ENCODE measurements at regions not wholly inside any gene's neighbourhood (a gene's known extent, or its start where the extent isn't known, plus 50 kb on each side); places are given as distances from the start of the nearest gene placed in this dataset.

GRCh38 chr7:156079156-156079555 lies 266.9 kb upstream of the SHH start:
- TF ChIP-seq CTCF (conservative IDR thresholded peaks at IDR 0.05; ENCODE audit: low read depth in 2 of 2) (no peak), POLR2AphosphoS5 (IDR thresholded peaks at IDR 0.05; ENCODE audit: low read depth) (no peak), EZH2 (IDR thresholded peaks at IDR 0.05; ENCODE audit: low read depth, unreplicated experiment) (no peak), REST (IDR thresholded peaks at IDR 0.05; ENCODE audit: unreplicated experiment) (no peak), ETS1 (IDR thresholded peaks at IDR 0.05) (no peak), EZH2phosphoT487 (IDR thresholded peaks at IDR 0.05; ENCODE audit: unreplicated experiment) (no peak), NANOG (IDR thresholded peaks at IDR 0.05; ENCODE audit: borderline replicate concordance) (no peak), JUNB (IDR thresholded peaks at IDR 0.05; ENCODE audit: unreplicated experiment) (no peak)

All from GM23338 (cell line).